ENCODE measurements at regions not wholly inside any gene's neighbourhood (a gene's known extent, or its start where the extent isn't known, plus 50 kb on each side); places are given as distances from the start of the nearest gene placed in this dataset.

GRCh38 chr3:98962189-98962930 is 60.9 kb upstream of the DCBLD2 start:
- no peaks in the 10 kb centered on the region for H3K36me3 ChIP-seq (ENCODE audit: control insufficient read depth, insufficient read depth, low read length)
- H3K4me1 ChIP-seq (ENCODE audit: control insufficient read depth, insufficient read depth, low read length) = no peaks in the 10 kb centered on the region
- no peaks in the 10 kb centered on the region for H3K27me3 ChIP-seq (ENCODE audit: control insufficient read depth, insufficient read depth, low read length)
- H3K9me3 ChIP-seq (ENCODE audit: control insufficient read depth, insufficient read depth, low read length) = no peaks in the 10 kb centered on the region
- no peak overlapping the region for H3K9ac ChIP-seq (ENCODE audit: low read depth, low read length)
- no peak overlapping the region for H3K4me3 ChIP-seq (ENCODE audit: low read depth, low read length)

GRCh38 chr3:98961161-98962155 is 60.0 kb upstream of the DCBLD2 start:
- H3K4me1 ChIP-seq (ENCODE audit: control insufficient read depth, insufficient read depth, low read length) = no peaks in the 10 kb centered on the region

GRCh38 chr3:98957681-98958080 is 56.2 kb upstream of the DCBLD2 start:
- H3K27me3 ChIP-seq (ENCODE audit: control insufficient read depth, insufficient read depth, low read length) = no peaks in the 10 kb centered on the region
- no peak overlapping the region for H3K9ac ChIP-seq (ENCODE audit: low read depth, low read length)
- H3K4me1 ChIP-seq (ENCODE audit: control insufficient read depth, insufficient read depth, low read length) = no peaks in the 10 kb centered on the region
- no peaks in the 10 kb centered on the region for H3K36me3 ChIP-seq (ENCODE audit: control insufficient read depth, insufficient read depth, low read length)
- no peaks in the 10 kb centered on the region for H3K9me3 ChIP-seq (ENCODE audit: control insufficient read depth, insufficient read depth, low read length)
- no peak overlapping the region for H3K4me3 ChIP-seq (ENCODE audit: low read depth, low read length)

More at GRCh38 chr3:98961161-98962155, 60.0 kb upstream of the DCBLD2 start:
- no peak overlapping the region for H3K4me3 ChIP-seq (ENCODE audit: low read depth, low read length)
- no peak overlapping the region for H3K9ac ChIP-seq (ENCODE audit: low read depth, low read length)
- H3K9me3 ChIP-seq (ENCODE audit: control insufficient read depth, insufficient read depth, low read length) = no peaks in the 10 kb centered on the region
- H3K36me3 ChIP-seq (ENCODE audit: control insufficient read depth, insufficient read depth, low read length) = no peaks in the 10 kb centered on the region
- no peaks in the 10 kb centered on the region for H3K27me3 ChIP-seq (ENCODE audit: control insufficient read depth, insufficient read depth, low read length)

GRCh38 chr3:98956008-98956407 is 54.5 kb upstream of the DCBLD2 start:
- Histone ChIP-seq H3K36me3 (ENCODE audit: control insufficient read depth, insufficient read depth, low read length) (no peaks in the 10 kb centered on the region), H3K9ac (ENCODE audit: low read depth, low read length) (no peak overlapping the region), H3K27me3 (ENCODE audit: control insufficient read depth, insufficient read depth, low read length) (no peaks in the 10 kb centered on the region), H3K4me3 (ENCODE audit: low read depth, low read length) (no peak overlapping the region), H3K9me3 (ENCODE audit: control insufficient read depth, insufficient read depth, low read length) (no peaks in the 10 kb centered on the region), H3K4me1 (ENCODE audit: control insufficient read depth, insufficient read depth, low read length) (no peaks in the 10 kb centered on the region)

DNA sequence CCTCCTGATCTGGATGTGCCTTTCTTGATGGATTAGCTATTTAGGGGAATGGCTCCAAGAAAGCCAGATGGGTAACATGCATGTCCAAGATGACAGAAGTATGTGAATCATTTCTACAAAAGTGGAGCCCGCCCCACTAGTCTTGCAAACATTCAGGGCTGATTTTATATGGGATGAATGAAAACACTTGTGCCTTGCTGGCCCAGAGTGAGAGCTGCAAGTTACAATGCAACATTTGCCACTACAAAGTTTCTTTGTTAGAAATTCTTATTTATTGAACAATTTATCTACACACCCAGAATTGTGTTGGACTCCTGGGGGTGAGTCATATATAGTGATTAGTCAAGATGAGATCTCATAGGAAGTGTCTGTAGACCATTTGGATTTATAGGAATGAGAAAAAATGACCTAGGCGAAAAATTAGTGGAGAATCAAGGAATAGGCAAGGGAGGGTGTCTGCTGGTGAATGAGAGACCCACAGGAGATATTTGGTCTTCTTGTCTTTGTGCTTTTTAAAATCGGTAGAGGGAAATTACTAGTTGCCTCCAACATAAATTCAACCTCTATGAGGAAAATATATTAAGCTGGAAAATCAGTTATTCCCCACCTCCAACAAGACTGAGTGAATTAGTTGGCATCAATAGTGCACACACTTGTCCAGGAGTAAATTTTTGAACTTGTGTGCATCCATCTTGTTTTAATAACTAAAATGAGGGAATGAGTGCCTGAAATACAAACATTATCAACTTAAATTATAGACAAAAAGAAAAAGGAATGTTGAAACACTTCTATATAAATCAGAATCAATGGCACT is 53.5 kb upstream of the DCBLD2 start:
- no peaks in the 10 kb centered on the region for H3K9me3 ChIP-seq (ENCODE audit: control insufficient read depth, insufficient read depth, low read length)
- no peaks in the 10 kb centered on the region for H3K36me3 ChIP-seq (ENCODE audit: control insufficient read depth, insufficient read depth, low read length)
- H3K9ac ChIP-seq (ENCODE audit: low read depth, low read length) = no peak overlapping the region
- no peak overlapping the region for H3K4me3 ChIP-seq (ENCODE audit: low read depth, low read length)
- H3K4me1 ChIP-seq (ENCODE audit: control insufficient read depth, insufficient read depth, low read length) = no peaks in the 10 kb centered on the region
- no peaks in the 10 kb centered on the region for H3K27me3 ChIP-seq (ENCODE audit: control insufficient read depth, insufficient read depth, low read length)

DNA sequence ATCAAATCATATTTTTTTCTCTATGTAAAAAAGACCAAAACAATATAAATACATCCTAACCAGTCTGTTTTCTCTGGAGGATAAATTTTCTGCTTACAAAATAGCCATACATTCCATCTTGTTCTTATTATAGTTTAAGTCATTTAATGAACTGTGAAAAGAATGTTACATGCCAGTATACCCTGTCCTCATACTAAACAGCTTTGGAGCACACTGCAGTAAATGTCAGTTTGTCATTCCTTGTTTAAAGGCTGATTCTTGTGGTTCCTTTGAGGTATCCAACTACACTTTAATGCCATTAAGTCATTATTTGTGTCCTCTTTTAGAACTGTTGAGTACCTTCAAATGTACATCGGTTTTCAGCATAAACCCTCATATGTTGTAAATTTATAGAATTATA is 52.7 kb upstream of the DCBLD2 start:
- Histone ChIP-seq H3K27me3 (ENCODE audit: control insufficient read depth, insufficient read depth, low read length) (no peaks in the 10 kb centered on the region), H3K4me3 (ENCODE audit: low read depth, low read length) (no peak overlapping the region), H3K9me3 (ENCODE audit: control insufficient read depth, insufficient read depth, low read length) (no peaks in the 10 kb centered on the region), H3K36me3 (ENCODE audit: control insufficient read depth, insufficient read depth, low read length) (no peaks in the 10 kb centered on the region), H3K4me1 (ENCODE audit: control insufficient read depth, insufficient read depth, low read length) (no peaks in the 10 kb centered on the region), H3K9ac (ENCODE audit: low read depth, low read length) (no peak overlapping the region)

DNA sequence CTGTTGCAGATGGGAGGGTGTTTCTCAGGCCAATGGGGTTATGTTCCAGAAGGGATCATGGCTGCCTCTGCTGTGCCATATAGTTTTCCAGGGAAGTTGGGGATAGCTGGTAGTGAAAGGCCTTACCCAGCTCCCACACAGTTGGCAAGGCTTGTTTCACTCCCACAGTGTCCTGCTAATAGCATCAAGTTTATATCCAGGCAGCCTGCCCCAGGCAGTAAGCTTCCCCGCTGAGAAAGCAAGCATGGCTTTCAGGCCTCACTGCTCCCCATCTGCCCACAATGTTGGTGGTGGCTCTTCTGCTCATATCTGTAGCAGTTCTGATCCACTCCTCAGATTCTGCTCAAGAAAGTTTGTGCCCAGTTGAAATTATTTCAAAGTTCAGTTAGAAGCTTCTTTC is 50.9 kb upstream of the DCBLD2 start:
- Histone ChIP-seq H3K9me3 (ENCODE audit: control insufficient read depth, insufficient read depth, low read length) (no peaks in the 10 kb centered on the region), H3K4me1 (ENCODE audit: control insufficient read depth, insufficient read depth, low read length) (no peaks in the 10 kb centered on the region), H3K27me3 (ENCODE audit: control insufficient read depth, insufficient read depth, low read length) (no peaks in the 10 kb centered on the region), H3K9ac (ENCODE audit: low read depth, low read length) (no peak overlapping the region), H3K4me3 (ENCODE audit: low read depth, low read length) (no peak overlapping the region), H3K36me3 (ENCODE audit: control insufficient read depth, insufficient read depth, low read length) (no peaks in the 10 kb centered on the region)

Measured in iPS-15b (cell line).